ENCODE measurements at regions not wholly inside any gene's neighbourhood (a gene's known extent, or its start where the extent isn't known, plus 50 kb on each side); places are given as distances from the start of the nearest gene placed in this dataset.
"Not testable (repeated sequence)": the region's sequence is repeated elsewhere in the genome, so short reads cannot be mapped to it uniquely, and the experiment has no call there.

GRCh38 chr21:24693779-24694178 is 913.5 kb downstream of the MRPL39 start:
- DNase-seq, result no peak

DNA sequence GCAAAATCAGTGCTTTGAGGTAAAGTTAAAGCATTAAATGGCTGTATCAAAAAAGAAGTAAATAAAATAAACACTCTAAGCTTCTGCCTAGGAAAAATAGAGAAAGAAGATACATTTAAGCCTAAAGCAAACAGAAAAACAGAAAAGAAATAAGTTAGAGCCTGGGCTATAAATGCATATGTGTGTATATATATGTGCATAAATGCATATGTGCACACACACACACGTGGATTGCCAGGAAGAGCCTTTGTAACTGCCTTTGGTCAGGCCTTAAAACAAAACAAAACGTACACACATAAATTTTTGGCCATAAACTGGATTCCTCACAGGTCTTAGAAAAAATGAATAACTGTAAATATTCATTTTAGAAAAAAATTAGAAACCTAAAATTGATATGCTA is 925.8 kb downstream of the MRPL39 start:
- no peak for DNase-seq

GRCh38 chr21:24671901-24672300 is 935.4 kb downstream of the MRPL39 start:
- DNase-seq, result no peak

GRCh38 chr21:24658926-24659325 is 948.4 kb downstream of the MRPL39 start:
- no peak for DNase-seq

- DNase-seq, result no peak
These were observed 949.3 kb downstream of the MRPL39 start for GRCh38 chr21:24658026-24658425.

DNA sequence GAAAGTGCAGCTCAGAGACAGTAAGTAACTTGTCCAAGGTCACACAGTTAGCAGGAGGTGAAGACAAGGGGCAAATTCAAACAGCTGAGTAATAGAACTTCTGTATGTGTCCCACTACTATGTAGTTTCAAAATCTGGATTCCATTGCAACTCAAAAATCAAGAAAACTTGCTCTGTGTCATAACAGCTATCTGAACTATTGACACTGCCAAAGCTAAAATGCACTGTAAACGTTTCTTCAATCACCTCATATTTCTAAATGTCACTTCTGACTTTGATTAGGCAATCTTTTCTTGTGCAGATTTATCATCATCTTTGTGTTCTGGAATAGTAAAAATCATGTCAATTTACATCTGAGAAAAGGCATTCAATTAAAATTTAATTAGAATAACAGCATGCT is 957.6 kb downstream of the MRPL39 start:
- DNase-seq, result no peak

- DNase-seq, result no peak
These were observed 970.6 kb downstream of the MRPL39 start for GRCh38 chr21:24636696-24637095.

DNA sequence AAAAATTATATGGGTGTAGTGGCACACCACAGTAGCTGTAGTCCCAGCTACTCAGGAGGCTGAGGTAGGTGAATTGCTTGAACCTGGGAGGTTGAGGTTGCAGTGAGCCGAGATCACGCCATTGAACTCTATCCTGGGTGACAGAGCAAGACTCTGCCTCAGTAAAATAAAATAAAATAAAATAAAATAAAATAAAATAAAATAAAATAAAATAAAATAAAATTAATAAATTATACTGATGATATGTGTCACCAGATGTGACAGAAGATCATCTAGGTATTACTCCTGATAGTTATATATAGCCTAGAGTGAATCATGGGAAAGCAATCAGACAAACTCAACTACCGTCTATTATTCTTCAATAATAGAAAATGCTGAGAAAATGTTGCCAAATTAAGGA is 972.5 kb downstream of the MRPL39 start:
- no peak for DNase-seq

- no peak for DNase-seq
These were observed 978.7 kb downstream of the MRPL39 start for GRCh38 chr21:24628536-24628935.

GRCh38 chr21:24628046-24628445 is 979.2 kb downstream of the MRPL39 start:
- no peak for DNase-seq

DNA sequence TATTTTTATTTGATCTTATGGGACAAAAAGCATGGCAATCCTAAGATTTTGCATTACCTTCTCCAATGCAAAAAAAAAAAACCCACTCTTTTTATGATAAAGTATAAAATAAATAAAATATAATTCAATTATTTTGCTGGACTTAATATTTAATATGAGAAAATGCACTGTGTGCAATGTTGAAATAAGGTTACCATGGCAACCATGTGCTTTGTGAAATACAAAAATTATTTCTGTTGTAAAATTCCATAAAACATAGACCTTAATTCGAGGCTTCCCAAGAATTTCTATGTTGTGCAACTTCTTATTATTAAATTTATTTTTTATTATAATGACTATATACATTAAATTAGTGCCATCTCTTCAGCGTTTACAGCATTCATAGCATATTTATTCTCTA is 989.5 kb downstream of the MRPL39 start:
- DNase-seq, result no peak

- no peak for DNase-seq
These were observed 1013.2 kb downstream of the MRPL39 start for GRCh38 chr21:24594082-24594481.

GRCh38 chr21:24590261-24590660 is 1017.0 kb downstream of the MRPL39 start:
- DNase-seq, result no peak

GRCh38 chr21:24583473-24583872 is 1023.8 kb downstream of the MRPL39 start:
- no peak for DNase-seq

DNA sequence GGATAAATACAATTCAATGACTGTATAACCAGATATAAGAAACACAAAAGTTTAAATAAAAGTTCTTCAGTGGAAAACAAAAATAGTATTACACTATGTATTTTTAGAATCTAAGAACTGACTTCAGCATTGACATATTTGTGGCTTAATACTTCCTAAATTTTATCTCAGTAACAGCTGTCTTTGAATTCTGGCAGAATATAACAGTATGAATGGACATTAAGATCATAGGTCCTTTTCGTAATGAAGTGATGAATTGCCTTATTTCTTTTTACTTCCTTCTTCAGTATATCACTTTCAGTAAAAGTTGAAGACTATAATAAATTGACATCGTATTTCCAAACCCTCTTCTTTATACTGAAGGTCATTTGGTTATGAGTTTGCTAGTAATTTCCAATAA is 1030.0 kb downstream of the MRPL39 start:
- DNase-seq, result no peak

GRCh38 chr21:24561291-24561690 is 1046.0 kb downstream of the MRPL39 start:
- DNase-seq, result no peak

DNA sequence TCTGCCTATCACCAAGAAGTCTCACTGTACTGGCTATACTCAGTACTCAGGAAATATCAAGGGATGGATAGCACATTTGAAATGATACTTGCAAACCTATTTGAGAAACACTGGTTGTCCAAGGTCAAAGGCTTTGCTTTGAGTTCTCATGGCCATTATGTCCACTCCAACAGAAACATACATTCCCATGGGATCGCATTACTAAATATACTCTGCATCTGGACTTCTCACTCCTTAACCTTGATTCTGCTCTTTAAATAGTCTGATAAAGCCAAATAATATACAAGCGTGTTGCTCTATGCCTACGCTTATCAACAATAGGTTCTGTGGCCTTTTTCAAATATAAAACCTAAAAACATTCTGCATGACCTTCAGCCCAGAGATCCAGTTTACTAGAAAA is 1054.8 kb downstream of the MRPL39 start:
- DNase-seq, result no peak

- DNase-seq, result no peak
These were observed 1061.4 kb downstream of the MRPL39 start for GRCh38 chr21:24545807-24546361.

DNA sequence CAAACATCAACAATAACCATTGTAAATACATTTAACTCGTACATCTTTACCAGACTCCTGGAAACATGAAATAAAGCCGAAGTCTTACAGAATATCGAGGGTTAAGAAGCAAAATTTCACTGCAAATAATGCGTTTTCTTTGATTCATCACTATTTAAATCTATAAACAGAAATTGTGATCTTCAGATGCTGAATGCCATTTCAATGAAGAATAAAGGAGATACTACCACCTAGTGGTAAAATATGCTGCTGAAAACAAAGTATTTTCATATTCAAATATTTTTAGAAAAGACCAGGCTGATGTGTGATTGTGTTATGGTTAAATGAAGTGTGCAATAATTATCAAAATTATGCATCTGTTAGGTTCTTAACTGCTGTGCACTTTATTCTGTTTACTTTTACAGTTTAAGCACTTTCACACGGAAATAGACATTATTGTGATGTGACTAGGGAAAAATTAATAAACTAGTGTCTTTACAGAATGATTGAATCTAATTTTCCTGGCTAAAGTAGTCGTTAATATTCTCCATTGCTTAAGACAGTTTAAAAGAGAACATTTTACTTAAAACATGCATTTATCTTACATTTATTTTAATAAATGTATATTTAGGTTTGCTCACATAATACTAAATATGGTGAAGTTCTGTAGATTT is 1093.1 kb downstream of the MRPL39 start:
- DNase-seq, result no peak

DNA sequence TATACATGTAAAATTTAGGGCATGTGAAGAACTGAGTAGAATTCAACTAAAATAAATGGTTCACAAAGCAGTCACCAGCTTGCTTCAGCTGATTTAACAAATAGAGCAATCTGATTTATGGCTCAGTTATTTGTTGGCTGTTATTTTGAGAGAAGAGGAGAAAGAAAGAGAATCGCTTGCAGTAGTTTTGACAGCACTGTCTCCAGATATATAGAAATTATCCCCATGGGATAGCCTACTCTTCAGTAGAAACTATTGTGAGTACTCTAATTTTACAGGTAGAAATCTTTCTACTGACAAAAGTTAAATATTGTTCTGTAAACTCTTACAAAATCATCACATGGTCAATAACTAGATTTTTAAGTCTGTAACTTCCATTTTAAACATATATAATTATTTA is 1098.2 kb downstream of the MRPL39 start:
- no peak for DNase-seq

DNA sequence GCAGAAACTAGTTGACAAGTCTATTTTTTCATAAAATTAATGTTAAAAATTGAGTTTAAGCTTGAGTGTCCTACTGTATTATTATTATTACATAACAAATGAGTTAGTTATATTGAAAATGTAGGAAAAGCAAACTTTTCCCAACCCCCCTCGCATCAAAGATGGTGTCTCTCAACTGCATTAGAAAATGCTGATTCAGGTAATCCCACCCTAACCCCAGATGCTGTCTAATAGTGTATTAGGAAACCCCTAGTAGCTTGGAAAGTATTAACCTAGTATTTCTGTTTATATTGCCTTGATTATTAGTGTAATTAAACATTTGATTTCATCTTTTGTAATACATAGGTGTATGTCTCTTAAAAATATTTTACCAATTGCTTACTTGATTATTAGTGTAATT is 1120.3 kb downstream of the MRPL39 start:
- DNase-seq, result no peak

DNA sequence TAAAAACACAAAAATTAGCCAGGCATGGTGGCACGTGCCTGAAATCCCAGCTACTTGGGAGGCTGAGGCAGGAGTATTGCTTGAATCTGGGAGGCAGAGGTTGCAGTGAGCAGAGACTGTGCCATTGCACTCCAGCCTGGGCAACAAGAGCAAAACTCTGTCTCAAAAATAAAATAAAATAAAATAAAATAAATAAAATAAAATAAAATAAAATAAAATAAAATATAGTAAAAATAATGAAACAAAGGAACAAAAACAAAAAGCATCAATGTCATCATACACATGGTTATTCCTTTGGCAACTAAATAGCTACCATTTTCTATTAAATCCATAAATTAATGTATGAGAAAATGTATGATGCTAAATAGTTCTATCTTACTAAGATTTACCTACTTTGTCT is 1123.9 kb downstream of the MRPL39 start:
- not testable (repeated sequence) for DNase-seq

DNA sequence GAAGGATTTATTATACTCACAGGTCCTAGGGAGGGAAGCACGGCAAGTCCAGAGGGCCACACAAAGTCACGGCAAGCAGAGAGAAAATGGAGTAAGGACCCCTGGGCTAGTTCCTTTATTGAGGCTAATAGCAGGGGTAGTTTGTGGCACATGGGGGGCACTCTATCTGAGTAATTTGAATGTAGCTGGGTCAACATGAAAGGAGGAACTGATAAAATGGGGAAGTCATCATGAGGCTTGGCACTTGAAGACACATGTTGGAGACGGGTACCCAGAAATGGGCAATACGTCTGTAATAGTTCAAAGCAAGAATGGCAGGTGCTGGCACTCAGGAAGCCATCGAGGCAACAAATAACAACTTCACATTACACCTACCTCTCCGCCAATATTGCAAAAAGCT is 1136.4 kb downstream of the MRPL39 start:
- no peak for DNase-seq

DNA sequence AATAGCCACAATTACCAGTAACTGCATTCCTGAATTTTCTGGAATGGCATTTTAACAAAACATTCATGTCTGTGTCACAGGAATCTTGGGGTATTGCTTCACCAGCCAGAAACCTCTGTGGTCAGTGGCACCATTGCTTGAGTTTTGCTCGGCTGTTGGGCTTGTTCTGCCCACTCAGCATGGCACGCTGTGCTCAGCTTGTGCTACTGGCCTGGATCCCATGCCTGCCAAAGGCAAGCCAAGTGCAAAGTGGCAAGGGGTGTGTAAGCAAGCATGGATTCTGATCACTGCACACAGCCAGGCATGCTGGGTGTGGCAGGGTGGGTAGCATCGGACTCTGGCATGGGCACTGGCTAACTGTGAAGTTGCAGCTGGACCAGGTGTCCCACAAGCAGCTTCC is 1150.9 kb downstream of the MRPL39 start:
- DNase-seq, result no peak

DNA sequence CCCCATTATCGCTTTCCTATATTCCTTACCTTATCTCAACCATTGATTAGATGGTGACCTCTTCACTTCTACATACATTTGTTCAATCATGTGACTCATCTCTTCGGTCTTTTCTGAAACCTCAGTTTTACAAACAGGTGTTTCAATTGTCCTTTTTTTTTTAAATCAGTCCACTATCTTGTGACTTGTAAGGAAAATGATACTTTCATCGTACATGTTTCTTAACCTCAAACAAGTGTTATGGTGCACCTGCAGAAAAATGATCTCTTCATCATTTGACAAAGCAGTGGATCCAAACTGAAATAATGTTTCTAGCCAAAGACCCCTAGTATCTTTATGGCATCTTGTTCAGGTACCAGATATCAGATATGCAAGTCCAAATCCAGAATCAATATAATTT is 1157.2 kb downstream of the MRPL39 start:
- DNase-seq, result no peak

Data from GF-D8 (cell line).